K562 (cell line): ENCODE measurements at regions not wholly inside any gene's neighbourhood (a gene's known extent, or its start where the extent isn't known, plus 50 kb on each side); places are given as distances from the start of the nearest gene placed in this dataset.
A peak's percentile ranks its signal among the peaks of the same experiment; 100 is the strongest.

Experiments
- CHCHD3 ChIP-seq: fragments of 250-450 bp; sonication (Bioruptor Pico); IDR thresholded peaks from 2 replicates; pipeline ENCODE4 v2.1.2; 2022; ENCODE audit warnings: mild to moderate bottlenecking
- FOSL1 ChIP-seq: fragments of 200-800 bp; sonication (Bioruptor generic); conservative IDR thresholded peaks from 2 replicates; pipeline ENCODE4 v1.6.1; 2016; ENCODE audit warnings: missing genetic modification characterization, missing compliant biosample characterization
- IFI16 ChIP-seq: fragments of 250-450 bp; sonication (Bioruptor Pico); IDR thresholded peaks from 2 replicates; pipeline ENCODE4 v2.1.2; 2022; ENCODE audit warnings: mild to moderate bottlenecking, inconsistent platforms
- POU5F1 ChIP-seq: fragments of 150-350 bp; IDR thresholded peaks from 2 replicates; pipeline ENCODE4 v1.6.1; 2014; ENCODE audit warnings: borderline replicate concordance, low read length, low read depth, mild to moderate bottlenecking; ENCODE audit not compliant: partially characterized antibody
- RB1 ChIP-seq: fragments of 450-650 bp; IDR thresholded peaks from 2 replicates; pipeline ENCODE4 v1.6.1; 2017; ENCODE audit warnings: low read depth, mild to moderate bottlenecking
- ZBTB40 ChIP-seq, 2 experiments: fragments of 450-650 bp in 1 of 2; sonication (generic) in 1 of 2; formaldehyde crosslinking in 1 of 2; IDR thresholded peaks; 2 replicates each; pipeline versions ENCODE4 v1.7.1 to v1.9.0; 2016 to 2022; ENCODE audit warnings: inconsistent platforms in 1 of 2, mild to moderate bottlenecking in 1 of 2, missing genetic modification reagents in 1 of 2
- ZEB2 ChIP-seq: fragments of 450-650 bp; IDR thresholded peaks from 2 replicates; pipeline ENCODE4 v1.6.1; 2016
- ZNF133 ChIP-seq: fragments of 250-450 bp; sonication (Bioruptor Pico); IDR thresholded peaks from 2 replicates; pipeline ENCODE4 v1.4.0; 2020; ENCODE audit warnings: mild to moderate bottlenecking
- ZNF165 ChIP-seq: fragments of 250-450 bp; sonication (Bioruptor Pico); IDR thresholded peaks from 2 replicates; pipeline ENCODE4 v1.4.0; 2020; ENCODE audit warnings: borderline replicate concordance
- ZNF408 ChIP-seq: fragments of 250-450 bp; sonication (Bioruptor Pico); IDR thresholded peaks from 2 replicates; pipeline ENCODE4 v1.4.0; 2020; ENCODE audit warnings: low read depth, mild to moderate bottlenecking, moderate library complexity
- ZNF592 ChIP-seq: fragments of 450-650 bp; IDR thresholded peaks from 2 replicates; pipeline ENCODE4 v1.6.1; 2017; ENCODE audit warnings: antibody characterized with exemption, mild to moderate bottlenecking

GRCh38 chr6:10138917-10139316 is 276.0 kb downstream of the TFAP2A start (continued):
- TF ChIP-seq RB1 (no peak), FOSL1 (tag) (peak; percentile 53; the same call in 1 of the 2 replicates), ZNF133 (CRISPR knock-in tag) (no peak), CHCHD3 (no peak), ZNF592 (no peak), ZBTB40 (IDR thresholded peaks at IDR 0.05) (no peak), ZBTB40 (CRISPR knock-in tag; IDR thresholded peaks at IDR 0.05) (no peak), IFI16 (no peak), ZNF408 (CRISPR knock-in tag) (no peak), ZEB2 (no peak), POU5F1 (no peak), ZNF165 (CRISPR knock-in tag) (no peak)
